Muscle of arm (tissue), 1 donor: ENCODE measurements at regions not wholly inside any gene's neighbourhood (a gene's known extent, or its start where the extent isn't known, plus 50 kb on each side); places are given as distances from the start of the nearest gene placed in this dataset.
A peak's percentile ranks its signal among the peaks of the same experiment; 100 is the strongest.

Experiments
- DNase-seq: peaks from one replicate; pipeline ENCODE4 v3.0.0-alpha.2; 2013

- DNase-seq, result peak; percentile 2
Measured at GRCh38 chr4:82031376-82031927, 342.3 kb downstream of the HNRNPD start.

DNA sequence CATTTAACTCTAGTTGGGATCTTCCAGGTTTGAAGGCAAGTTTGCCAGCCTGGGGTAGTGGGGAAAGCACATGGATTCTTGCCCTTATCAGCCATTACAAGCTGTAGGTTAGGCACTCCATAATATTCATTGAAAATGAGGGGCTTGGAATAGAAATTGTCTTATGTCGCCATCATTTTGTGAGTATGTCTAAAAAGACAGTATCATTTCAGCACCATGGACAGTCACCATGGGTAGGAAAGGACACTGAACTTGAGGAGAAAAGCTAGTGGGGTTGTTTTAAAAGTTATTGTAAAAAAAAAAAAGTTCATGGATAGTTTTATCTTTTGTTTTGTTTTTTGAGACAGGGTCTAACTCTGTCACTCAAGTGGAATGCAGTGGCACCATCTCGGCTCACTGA lies 356.1 kb downstream of the HNRNPD start:
- peak; percentile 39 for DNase-seq

DNA sequence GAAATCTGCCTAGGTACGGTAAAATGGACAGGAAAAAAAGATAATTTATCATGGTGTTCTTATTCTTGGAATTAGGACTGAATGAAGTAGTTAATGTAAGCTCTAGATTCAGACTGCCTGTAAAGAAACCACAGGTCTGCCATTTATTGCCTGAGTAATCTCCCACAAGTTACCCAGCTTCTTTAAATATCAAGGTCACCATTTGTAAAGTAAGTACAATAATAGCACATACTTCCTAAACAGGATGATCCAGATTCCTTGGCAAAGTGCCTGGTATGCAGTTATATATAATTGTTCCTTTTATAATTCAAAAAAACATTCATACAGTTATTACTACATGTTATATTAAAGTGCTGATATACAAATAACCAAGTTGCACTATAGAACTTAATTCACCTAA lies 368.6 kb downstream of the HNRNPD start:
- DNase-seq, result no peak

DNA sequence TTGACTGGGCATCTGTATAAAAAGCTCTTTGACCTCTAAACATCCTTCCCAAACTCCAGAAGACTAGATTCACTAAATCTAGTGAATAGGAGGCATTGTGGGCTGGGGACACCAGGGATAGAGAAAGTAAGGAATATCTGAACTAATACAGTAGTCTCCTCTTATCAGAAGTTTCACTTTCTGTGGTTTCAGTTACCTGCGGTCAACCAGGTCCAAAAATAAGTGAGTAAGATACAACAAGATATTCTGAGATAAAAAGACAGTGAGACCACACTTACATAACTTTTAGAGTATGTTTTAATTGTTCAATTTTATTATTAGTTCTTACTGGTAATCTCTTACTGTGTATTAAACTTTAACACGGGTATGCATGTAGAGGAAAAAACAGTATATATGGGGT lies 376.5 kb downstream of the HNRNPD start:
- DNase-seq, result no peak

DNA sequence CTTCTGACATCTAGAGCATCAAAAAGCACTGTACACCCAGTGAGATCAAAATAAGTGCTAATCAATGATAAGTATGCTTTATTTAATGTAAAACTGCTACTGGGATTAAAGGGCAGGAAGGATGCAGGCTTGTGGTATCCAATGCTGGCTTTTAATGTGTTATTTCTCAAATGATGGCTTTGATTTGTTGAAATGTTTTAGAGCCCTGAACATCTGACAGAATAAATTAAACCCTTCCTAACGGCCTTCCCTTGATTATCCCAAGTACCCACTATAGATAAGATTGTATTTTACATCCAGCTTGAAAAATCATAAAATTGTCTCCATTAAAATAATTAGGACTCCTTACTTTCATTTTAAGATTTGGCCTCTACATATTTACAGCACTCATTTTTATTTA lies 382.9 kb downstream of the HNRNPD start:
- DNase-seq, result no peak

- DNase-seq, result no peak
Measured at GRCh38 chr4:81990211-81990610, 383.6 kb downstream of the HNRNPD start.

GRCh38 chr4:81989202-81989601 lies 384.6 kb downstream of the HNRNPD start:
- no peak for DNase-seq

DNA sequence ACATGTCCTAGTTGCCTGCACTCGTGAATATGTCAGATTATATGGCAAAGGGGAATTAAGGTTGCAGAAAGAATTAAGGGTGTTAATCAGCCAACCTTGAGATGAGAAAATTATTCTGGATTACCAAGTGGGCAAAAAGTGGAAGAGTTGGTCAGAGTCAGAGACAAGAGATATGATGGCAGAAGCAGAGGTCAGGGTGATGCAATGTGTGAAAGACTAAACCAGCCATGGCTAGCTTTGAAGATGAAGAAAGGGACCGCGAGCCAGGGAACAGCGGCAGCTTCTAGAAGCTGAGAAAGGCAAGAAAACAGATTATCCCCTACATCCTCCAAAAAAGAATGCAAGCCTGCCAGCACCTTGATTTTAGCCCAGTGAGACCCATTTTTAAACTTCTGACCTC lies 385.6 kb downstream of the HNRNPD start:
- no peak for DNase-seq

GRCh38 chr4:81984746-81985145 lies 389.0 kb downstream of the HNRNPD start:
- no peak for DNase-seq

DNA sequence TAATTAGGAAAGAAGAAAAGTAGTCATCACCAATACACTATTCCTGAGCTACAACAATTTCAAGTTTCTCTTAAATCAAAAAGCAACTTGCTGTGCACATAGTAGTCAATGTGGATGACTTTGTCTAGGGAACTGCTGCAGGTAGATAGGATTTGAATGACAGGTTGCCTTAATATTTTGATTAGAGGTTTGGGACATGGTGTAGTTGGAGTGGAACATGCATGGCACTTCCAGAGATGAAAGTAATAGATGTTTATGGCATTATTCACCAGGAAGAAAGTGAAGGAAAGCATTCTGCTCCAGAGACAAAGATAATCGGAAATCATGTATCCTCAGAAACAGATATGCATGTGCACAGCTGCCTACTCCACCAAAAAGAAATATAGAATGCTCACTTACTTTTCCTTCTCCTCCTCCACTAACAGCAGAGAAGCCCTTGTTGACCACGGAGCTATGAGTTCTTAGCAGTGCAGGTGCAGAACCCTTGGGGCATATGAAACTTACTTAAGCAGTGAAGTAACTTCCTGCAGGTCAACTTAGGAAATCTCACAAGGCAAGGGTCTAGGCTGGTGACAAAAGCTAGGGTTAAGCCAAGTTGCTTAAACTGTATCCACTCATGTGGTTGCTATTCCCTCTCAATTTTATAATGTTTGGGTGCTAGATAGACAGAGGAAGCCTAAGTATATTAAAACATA lies 390.8 kb downstream of the HNRNPD start:
- DNase-seq, result no peak

GRCh38 chr4:81981218-81981617 lies 392.6 kb downstream of the HNRNPD start:
- no peak for DNase-seq

DNA sequence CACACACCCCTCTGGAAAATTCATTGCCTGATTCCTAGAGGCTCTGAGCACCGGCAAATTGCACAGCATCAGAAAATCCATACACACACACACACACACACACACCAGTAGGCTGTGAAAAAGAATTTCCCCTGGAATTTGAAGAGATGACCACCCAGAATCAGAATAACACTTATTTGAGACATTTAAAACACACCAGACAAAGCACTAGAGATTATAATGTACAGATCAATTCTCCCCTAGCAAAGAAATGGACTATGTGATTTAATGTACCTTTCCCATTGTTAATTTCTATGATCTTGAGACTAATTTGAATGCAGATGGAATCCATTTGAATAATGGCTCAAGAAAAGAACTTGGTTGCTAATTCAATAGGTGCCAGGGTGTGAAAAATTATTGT lies 399.3 kb downstream of the HNRNPD start:
- DNase-seq, result no peak

GRCh38 chr4:81971637-81972381 lies 402.0 kb downstream of the HNRNPD start:
- no peak for DNase-seq

GRCh38 chr4:81971061-81971460 lies 402.7 kb downstream of the HNRNPD start:
- DNase-seq, result no peak

DNA sequence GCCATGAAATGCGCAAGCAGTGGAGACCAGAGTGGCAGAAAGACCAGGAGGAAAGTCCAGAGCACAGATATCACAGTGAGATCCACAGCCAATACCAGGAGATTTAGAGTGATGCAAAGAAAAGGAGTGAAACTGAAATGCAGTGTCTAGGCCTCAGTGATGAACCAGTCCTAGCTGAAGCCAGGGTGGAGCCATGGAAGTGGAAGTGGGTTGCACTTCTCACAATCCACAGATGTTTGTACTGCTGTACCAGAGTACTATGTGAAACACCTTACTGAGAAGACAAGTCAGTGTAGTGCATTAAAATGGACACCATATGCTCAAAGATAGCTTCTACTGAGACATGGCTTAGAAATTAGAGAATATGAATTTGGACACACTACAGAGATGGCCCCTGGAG lies 403.3 kb downstream of the HNRNPD start:
- no peak for DNase-seq

- DNase-seq, result no peak
Measured at GRCh38 chr4:81966676-81967075, 407.1 kb downstream of the HNRNPD start.

DNA sequence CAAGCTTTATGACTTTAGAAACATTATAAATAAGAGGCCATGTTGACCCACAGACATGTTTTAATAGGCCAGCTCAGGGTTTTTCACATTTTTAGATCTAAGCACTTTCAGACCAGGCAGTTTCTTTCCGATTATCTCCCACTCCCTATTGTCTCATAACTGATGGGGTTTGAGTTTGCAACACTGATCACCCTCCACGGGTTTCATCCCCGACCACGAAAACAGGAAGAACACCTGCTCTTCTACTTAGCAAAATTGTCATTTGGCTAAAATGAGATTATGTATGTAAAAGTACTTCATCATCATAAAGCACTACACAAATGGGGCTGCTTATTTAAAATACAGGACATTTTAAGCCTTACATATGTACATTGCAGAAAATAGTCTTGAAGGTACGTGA lies 407.9 kb downstream of the HNRNPD start:
- DNase-seq, result no peak

GRCh38 chr4:81965454-81965853 lies 408.3 kb downstream of the HNRNPD start:
- no peak for DNase-seq

DNA sequence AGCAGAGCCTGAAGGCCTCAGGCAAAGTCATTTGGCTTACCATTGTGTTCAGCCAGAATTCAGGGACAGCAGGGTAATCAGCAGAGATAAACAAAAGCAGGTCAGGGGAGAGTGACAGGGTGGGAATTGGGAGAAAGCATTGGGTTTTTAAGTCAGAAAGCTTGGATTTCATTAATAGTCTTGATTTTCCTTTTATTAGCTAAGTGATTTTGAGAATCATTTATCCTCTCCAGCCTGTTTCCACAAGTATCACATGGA lies 410.1 kb downstream of the HNRNPD start:
- no peak for DNase-seq

DNA sequence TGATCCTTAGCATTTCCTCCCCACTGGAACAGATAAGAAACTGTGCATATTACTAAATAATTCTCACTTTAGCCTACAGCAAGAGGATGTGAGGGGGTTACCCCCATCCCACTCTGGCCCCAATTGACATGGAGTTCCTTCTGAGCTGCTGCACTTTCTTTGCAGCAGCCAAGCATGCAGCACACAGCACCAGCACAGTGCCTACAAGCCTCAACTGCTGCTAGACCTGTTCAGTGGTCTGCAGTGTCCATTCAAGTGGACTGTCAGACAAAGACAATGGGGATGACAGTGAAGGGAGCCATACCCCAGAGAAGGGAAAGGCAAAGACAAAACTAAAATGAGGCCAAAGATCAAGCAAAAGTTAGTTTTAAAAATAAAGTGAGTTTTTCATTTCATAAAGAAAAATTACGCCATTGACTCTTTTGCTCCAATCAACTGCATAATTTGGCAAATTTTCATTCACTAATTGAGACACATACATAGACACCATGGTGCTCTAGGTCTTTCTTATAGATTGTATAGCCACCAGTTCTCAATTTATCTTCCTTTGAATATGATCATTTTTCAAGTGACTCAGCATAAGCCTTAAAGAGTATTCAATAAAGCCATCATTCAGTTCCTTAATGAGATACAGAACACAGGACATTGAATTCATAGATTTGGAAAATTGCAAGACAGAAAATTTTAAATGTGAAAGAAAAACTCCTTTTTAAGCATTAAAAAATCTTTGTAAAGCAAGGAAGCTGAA lies 410.6 kb downstream of the HNRNPD start:
- DNase-seq, result no peak

DNA sequence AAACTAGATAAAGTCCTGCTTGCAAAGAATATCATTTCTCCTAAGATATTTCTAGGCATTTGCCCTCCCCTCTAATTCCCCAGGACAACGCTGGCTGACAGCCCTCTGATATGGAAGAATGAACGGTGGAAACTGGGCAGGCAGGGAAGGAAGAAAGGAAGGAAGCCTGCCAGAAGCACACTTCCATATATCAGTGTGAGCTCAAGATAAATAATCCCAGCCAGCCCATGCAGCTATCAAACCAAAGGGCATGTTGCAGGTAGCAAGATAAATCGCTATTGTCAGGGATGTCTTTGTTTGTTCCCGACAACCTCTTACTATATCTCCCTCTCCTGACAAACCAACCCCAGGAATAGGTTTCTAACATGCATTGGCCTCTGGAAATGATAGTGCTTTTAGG lies 412.8 kb downstream of the HNRNPD start:
- no peak for DNase-seq

- no peak for DNase-seq
Measured at GRCh38 chr4:81954271-81954670, 419.5 kb downstream of the HNRNPD start.

GRCh38 chr4:81951891-81952455 lies 421.8 kb downstream of the HNRNPD start:
- no peak for DNase-seq
